DOHH2 (cell line): ENCODE measurements at regions not wholly inside any gene's neighbourhood (a gene's known extent, or its start where the extent isn't known, plus 50 kb on each side); places are given as distances from the start of the nearest gene placed in this dataset.

Experiments used
- EZH2phosphoT487 ChIP-seq: fragments of 200-600 bp; sonication (generic); IDR thresholded peaks from 2 replicates; pipeline ENCODE4 v1.6.1; 2017; ENCODE audit warnings: borderline replicate concordance, mild to moderate bottlenecking, antibody characterized with exemption, low read length, moderate library complexity, mixed read lengths
- TF ChIP-seq, protein P1 (sequence below): fragments of 200-600 bp; sonication (generic); IDR thresholded peaks from one replicate; pipeline ENCODE4 v1.5.1; 2014; ENCODE audit warnings: antibody characterized with exemption, mild to moderate bottlenecking, low read depth, low read length; ENCODE audit not compliant: poor library complexity, severe bottlenecking

DNA sequence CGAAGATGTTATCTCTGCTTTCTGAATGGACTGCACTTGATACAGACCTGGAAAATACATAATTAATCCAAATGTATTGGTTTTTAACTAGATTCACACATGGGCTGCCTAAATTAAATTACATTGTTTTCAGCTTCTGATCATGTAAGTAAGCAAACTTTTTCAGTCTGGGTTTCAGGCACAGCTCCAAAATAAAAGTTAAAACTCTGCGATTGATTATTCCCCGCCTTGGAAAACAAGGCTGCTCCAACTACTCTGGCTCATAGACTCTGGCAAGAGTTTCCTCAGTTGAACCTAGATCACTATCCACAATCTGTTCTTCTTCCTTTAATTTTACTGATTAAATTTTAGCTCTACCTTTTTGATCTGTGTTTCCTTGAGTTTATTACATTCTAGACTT, 526.0 kb upstream of the SPRY2 start:
- TF ChIP-seq, protein P1, sequence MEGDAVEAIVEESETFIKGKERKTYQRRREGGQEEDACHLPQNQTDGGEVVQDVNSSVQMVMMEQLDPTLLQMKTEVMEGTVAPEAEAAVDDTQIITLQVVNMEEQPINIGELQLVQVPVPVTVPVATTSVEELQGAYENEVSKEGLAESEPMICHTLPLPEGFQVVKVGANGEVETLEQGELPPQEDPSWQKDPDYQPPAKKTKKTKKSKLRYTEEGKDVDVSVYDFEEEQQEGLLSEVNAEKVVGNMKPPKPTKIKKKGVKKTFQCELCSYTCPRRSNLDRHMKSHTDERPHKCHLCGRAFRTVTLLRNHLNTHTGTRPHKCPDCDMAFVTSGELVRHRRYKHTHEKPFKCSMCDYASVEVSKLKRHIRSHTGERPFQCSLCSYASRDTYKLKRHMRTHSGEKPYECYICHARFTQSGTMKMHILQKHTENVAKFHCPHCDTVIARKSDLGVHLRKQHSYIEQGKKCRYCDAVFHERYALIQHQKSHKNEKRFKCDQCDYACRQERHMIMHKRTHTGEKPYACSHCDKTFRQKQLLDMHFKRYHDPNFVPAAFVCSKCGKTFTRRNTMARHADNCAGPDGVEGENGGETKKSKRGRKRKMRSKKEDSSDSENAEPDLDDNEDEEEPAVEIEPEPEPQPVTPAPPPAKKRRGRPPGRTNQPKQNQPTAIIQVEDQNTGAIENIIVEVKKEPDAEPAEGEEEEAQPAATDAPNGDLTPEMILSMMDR = no peak
- TF ChIP-seq EZH2phosphoT487 = no peak
